GM19240 (cell line): ENCODE measurements at regions not wholly inside any gene's neighbourhood (a gene's known extent, or its start where the extent isn't known, plus 50 kb on each side); places are given as distances from the start of the nearest gene placed in this dataset.

ENCODE experiments used
- DNase-seq: peaks from one replicate; pipeline ENCODE4 v3.0.0; 2011; ENCODE audit warnings: low spot score; ENCODE audit not compliant: insufficient read length

- no peak for DNase-seq
These were observed 787.9 kb upstream of the KLHL1 start for GRCh38 chr13:70896136-70896535.

DNA sequence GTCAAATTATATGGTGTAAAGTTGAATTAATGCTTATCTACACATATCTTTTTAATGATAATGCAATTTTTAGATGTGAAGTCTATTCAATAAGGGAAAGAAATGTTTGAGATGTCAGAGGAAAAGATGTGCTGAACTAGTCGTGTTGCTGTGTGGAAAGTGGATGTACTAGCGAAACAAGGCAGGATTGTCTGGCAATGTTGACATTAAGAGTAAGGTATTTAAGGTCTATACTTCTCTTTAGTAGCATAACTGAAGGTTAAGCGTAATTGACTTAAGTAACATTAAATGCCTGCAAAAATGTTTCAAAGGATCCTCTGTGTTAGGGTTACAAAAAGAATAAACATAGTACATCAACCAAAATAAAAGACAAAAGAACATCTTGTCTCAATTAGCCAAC, 787.3 kb upstream of the KLHL1 start:
- DNase-seq, result no peak

GRCh38 chr13:70894258-70894657, 786.0 kb upstream of the KLHL1 start:
- no peak for DNase-seq

DNA sequence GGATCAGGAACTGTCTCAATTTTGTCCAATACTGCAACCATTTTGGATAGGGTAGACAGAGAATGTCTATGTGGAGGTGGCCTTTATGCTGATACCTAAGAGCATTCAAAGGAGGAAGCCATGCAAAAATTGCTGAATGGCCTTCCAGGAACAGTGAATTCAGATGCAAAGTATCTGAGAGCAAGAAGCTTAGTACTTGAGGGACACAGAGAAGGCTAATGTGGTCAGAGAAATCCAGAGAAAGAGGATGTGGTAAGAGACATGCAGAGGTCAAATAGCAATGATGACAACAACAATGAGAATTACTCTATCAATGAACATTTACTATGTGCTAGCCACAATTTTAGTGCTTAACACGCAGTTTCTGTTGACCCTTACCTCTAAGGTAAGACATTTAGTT, 785.6 kb upstream of the KLHL1 start:
- DNase-seq, result no peak

DNA sequence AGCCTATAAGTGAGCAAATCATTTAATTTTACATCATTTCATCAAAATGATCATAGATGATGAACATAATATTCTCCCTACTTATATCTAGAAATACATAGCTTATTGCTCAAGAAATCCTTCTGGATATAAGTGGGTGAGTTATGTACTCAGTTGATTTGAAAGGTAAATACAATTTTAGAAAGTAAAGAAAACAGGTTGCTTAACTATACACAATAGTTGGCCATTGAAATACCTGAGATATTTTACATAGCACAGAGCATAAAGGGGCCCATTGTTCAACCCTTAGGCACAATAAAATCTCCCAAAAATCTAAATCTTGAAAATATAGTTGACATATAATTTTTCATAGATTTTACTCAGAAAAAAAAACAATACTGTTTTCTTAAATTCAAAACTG, 782.0 kb upstream of the KLHL1 start:
- no peak for DNase-seq

- DNase-seq, result no peak
These were observed 780.9 kb upstream of the KLHL1 start for GRCh38 chr13:70889163-70889562.

GRCh38 chr13:70884196-70884595, 775.9 kb upstream of the KLHL1 start:
- no peak for DNase-seq

DNA sequence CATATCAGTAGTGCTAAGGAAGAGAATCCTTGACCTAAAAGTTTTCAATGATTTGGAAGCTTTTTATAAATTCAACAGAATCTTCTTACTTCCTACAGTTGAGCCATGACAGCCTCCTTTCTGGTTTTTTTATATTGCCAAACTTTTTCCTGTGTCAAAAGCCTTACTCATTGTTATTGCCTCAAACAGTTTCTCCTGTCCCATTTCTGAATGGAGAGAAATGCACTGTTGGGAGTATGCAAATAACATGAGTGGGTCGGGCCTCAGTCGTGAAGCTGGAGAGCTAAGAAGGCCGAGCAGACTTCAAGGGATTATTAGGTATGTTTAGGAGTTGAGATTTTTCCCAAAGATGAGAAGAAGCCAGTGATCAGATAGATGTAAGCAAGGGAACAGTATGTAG, 766.4 kb upstream of the KLHL1 start:
- DNase-seq, result no peak

DNA sequence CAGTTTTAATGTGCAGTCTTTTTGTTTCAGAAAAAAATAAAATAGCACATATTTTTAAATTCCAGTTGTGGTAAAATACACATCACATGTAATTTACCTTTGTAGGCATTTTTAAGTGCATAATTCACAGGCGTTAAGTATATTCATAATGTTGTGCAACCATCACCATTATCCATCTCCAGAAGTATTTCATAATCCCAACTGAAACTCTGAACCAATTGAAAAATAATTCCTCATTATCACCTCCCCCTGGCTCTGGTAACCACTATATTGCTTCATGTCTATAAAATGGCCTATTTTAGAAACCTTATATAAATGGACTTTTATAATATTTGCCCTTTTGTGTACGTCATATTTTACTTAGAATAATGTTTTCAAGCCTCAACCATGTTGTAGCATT, 756.5 kb upstream of the KLHL1 start:
- no peak for DNase-seq

- no peak for DNase-seq
These were observed 748.5 kb upstream of the KLHL1 start for GRCh38 chr13:70856711-70857110.

GRCh38 chr13:70856025-70856424, 747.8 kb upstream of the KLHL1 start:
- no peak for DNase-seq

DNA sequence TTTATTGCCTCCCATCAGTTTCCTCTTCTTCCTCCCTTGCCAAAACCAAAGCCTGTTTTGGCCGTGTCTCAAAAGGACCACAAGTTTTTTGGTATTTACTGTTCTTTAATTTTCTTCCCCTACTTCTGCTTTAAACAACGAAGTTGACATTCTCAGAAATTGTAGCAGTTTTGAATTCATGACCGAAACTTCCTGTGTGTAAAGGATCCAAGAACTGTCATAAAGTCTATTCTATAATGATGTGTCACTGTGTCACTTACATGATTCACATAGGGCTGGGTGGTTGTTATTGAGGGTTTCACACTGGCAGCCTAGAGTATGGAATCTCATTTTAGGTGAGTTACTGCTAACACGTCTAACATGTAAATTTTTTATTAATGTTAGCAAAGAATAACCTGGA, 741.0 kb upstream of the KLHL1 start:
- DNase-seq, result no peak

GRCh38 chr13:70844391-70845108, 736.3 kb upstream of the KLHL1 start:
- no peak for DNase-seq

DNA sequence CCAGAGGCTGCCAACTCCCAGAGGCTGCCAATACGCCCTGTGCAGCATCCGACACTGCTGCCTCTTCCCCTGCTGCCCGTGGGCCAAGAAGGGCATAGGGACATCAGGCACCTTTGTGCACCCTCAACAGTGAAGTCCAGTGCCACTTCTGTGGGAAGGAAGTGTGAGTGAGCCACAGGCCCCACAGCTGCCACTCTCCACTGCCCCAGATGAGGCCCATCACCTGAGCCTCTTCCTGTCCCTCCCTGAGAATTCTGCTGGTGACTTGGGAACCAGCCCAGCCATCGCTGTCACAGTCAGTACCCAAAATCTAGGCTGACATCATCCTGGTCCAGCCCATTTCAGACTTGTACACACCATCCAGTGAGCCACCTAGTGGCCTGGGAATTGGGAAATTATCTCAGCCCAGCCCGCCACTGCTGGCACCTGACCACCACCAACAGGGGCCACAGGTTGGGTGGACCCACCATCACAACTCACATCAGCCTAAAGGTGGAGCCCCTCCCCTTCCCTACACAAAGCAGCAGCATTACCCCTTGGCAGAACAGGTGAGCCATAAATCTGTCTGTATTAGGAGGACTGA, 733.9 kb upstream of the KLHL1 start:
- no peak for DNase-seq

DNA sequence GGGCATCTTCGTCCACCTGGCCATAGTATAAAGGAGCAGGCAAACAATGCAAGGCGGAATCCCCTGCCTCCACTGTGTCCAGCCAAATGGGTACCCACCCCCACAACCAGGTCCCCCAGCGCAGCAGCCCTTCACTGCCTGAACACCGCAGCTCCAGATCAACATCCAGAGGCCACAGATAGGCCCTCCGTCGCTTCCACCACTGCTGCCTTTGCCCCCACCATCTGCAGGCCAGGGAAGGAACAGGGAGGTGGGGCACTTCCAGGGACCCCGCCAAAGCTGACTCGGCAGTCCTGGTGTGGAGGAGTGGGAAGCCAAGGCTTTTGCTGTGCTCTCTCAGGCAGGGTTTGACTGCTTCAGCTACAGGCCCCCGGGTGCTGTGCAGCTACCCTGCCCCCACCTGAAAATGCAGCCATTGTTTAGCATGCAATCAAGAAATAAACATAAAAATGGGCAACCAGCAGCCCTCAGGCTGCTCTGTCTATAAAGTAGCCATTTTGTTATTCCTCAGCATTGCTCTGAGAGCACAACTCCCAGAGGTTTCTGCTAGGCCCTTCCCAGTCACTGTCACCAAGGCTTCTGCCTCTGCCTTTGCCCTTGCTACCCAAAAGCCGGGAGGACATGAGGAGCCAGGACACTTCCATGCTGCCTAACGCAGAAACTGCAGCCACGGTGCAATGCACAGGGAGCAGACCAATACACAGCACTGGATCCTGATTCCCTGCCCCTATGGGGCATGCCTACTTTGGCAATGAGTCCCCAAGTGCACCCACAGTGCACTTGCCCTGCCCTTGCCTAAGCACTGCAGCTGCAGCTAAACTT, 733.2 kb upstream of the KLHL1 start:
- DNase-seq, result no peak

- no peak for DNase-seq
These were observed 727.1 kb upstream of the KLHL1 start for GRCh38 chr13:70835371-70835770.

DNA sequence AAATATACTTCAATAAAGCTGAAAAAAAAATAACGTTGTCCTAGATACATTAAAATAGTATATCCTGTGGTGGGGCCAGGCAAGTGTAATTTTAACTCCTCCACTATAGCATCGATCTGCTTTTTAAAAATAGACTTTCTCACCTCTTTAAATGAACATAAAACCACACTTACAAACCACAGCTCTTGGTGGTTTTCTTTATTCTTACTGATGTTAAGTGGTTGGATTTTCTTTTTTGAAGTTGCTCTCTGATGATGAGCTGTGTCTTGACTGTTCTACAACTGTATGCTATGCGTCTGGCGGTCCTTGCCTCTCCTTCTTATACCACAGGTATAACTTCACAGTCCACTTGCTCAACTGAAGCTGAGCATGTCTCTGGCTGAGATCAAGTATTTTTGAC, 721.5 kb upstream of the KLHL1 start:
- no peak for DNase-seq

DNA sequence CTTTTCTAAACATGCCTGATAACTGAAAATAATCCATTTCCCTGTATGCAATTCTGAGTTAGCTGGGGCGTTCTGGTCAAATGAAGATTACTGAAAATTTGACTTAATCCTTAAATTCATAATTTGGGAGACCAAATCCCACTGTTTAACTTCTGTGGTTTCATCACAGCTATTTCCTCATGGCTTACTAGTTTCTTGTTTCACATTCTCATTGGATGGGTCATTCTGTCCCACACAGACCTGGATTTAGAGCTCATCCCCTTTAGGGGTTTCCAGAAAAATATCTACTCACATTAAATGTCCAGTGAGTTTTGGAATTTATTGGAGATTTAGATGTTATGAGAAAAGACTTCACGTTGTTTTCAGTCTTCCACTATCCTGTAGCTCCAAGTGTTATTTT, 709.3 kb upstream of the KLHL1 start:
- DNase-seq, result no peak

GRCh38 chr13:70816853-70817252, 708.6 kb upstream of the KLHL1 start:
- DNase-seq, result no peak

DNA sequence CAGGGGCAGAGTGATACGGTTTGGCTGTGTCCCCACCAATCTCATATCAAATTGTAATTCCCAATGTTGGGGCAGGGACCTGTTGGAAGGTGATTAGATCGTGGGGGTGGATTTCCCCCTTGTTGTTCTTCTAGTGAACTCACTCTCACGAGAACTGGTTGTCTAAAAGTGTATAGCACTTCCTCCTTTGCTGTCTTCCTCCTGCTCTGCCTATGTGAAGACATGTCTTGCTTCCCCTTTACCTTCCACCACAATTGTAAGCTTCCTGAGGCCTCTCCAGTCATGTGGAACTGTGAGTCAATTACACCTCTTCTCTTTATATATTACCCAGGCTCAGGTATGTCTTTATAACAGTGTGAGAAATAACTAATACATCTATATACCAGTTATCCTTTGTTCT, 706.4 kb upstream of the KLHL1 start:
- DNase-seq, result no peak

GRCh38 chr13:70812481-70812880, 704.2 kb upstream of the KLHL1 start:
- DNase-seq, result no peak

DNA sequence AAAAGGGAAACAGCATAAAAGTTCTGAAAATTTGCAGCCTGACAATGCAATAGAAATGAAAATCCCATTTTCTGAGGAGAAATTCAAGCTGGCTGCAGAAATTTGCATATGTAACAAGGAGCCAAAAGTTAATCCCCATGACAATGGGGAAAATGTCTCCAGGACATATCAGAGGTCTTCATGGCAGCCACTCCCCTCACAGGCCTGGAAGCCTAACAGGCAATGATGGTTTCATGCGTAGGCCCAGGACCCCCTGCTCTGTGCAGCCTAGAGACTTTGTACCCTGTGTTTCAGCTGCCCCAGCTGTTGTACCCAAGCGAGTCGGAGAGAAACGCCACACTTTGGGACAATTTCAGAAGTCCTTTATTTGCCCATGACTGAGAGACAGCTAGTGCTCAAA, 701.3 kb upstream of the KLHL1 start:
- DNase-seq, result no peak

GRCh38 chr13:70798385-70798784, 690.1 kb upstream of the KLHL1 start:
- DNase-seq, result no peak
